T follicular helper cell (primary cell): ENCODE measurements at regions not wholly inside any gene's neighbourhood (a gene's known extent, or its start where the extent isn't known, plus 50 kb on each side); places are given as distances from the start of the nearest gene placed in this dataset.
"Not testable (repeated sequence)": the region's sequence is repeated elsewhere in the genome, so short reads cannot be mapped to it uniquely, and the experiment has no call there.

Experiments
- DNase-seq: peaks from one replicate; pipeline ENCODE4 v3.0.0-alpha.2; 2020; ENCODE audit warnings: low read depth

DNA sequence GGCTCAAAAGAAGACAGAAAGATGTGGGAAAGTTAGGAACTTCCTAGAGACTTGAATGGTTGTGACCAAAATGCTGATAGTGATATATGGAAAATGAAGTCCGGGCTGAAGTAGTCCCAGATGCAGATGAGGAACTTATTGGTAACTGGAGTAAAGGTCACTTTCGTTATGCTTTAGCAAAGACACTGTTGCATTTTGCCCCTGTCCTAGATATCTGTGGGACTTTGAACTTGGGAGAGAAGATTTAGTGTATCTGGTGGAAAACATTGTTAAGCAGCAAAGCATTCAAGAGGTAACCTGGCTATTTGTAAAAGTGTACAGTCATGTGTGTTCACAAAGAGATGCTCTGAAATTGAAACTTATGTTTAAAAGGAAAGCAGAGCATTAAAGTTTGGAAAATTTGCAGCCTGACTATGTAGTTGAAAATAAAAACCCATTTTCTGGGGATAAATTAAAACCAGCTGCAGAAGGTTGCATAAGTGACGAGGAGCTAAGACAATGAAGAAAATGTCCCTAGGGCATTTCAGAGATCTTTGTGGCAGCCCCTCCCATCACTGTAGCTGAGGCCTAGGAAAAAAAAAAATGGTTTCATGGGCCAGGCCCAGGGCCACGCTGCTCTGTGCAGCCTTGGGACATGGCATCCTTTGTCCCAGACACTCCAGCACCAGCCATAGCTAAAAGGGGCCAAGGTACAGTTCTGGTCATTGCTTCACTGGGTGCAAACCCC lies 1692.2 kb downstream of the HACE1 start:
- DNase-seq, result no peak

DNA sequence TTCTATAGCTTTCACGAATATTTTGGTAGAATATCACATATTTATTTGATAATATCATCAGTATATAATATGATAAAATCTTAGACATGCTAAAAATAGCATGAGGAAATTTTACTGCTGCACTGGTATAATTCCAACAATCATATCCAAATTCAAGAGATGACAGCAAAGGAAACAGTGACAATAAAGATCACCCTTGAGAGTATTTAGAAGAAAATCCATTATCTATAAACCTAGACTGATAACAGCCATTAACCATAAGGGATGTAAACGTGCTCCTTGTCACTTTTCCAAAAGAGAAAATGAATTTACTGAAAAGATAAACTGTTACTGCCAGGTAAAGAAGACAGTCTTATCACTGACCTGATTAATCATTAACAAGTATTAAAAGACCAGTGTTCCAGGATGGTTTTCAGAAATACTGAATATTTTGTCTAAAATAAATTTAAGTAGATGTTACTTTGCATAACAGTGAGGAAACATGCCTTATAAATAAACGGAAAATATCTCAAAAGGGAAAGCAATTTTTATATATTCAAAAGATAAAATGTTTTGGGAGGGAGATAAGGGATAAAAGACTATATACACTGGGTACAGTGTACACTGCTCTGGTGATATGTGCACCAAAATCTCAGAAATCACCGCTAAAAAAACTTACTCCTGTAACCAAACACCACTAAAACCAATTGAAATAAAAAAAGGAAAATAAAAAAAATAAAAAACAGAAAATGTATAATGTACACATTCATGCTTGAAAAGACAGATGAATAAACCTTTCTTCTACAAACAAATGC lies 1704.7 kb downstream of the HACE1 start:
- no peak for DNase-seq

GRCh38 chr6:103153016-103153415 lies 1706.7 kb downstream of the HACE1 start:
- DNase-seq, result no peak

- no peak for DNase-seq
These were observed 1716.8 kb downstream of the HACE1 start for GRCh38 chr6:103142902-103143301.

GRCh38 chr6:103140308-103141027 lies 1719.3 kb downstream of the HACE1 start:
- DNase-seq, result no peak

DNA sequence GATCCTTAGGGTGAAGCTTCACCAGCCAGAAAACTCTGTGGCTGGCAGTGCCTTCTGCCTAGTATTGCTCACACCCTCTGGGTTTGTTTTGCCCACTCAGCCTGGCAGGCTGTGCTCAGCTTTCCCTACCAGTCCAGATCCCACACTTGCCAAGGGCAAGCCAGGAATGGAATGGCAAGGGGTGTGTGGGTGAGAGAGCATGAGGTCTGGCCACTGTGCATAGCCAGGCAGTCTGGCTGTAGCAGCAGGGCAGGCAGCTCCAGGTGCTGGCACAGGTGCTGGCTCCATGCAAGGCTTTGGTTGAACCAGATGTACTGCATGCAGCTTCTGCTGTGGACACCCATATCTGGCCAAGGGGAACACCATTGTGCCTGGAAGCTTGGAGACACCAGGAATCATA lies 1720.3 kb downstream of the HACE1 start:
- DNase-seq, result no peak

- no peak for DNase-seq
These were observed 1731.0 kb downstream of the GRIK2 start for GRCh38 chr6:103124471-103124870.

DNA sequence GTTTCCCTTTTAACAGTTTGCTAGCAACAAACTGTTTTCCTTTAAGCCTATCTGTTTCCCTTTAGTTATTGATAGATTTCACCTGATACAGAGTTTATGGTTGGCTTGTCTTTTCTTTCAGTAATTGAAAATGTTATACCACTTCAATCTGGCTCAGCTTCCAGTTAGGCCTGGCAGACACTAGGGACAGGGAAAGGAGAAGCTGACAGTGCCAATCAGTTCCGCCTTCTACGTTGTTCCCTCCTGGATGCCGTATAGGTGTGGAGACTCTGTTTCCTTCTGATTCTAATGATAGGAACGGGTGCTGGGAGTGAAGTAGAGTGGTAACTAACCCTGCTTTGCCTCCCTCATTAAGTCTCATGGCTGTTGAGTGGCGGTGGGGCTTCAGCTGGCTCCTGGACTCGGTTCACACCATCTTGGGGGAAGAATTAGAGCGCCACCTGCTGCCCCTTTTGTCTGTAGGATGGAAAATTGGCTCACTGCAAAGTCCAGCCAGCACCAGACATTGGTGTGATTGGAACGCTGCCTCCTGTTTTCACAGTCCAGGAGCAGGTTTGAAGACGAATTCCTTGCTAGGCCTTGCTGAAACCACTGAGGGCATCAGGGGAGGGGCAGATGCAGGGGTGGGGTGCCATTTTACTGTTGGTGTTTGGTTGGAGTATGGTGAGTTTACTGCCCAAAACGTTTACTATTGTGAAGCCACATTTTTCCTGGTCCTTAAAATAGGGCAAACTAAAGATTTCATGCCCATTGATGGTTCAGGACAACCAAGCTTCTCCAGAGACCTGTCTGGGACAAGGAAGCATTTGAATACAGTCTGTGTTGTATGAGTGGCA lies 1729.5 kb downstream of the GRIK2 start:
- no peak for DNase-seq

- DNase-seq, result no peak
These were observed 1725.5 kb downstream of the GRIK2 start for GRCh38 chr6:103119056-103119455.

GRCh38 chr6:103114582-103114981 lies 1721.1 kb downstream of the GRIK2 start:
- DNase-seq, result no peak

DNA sequence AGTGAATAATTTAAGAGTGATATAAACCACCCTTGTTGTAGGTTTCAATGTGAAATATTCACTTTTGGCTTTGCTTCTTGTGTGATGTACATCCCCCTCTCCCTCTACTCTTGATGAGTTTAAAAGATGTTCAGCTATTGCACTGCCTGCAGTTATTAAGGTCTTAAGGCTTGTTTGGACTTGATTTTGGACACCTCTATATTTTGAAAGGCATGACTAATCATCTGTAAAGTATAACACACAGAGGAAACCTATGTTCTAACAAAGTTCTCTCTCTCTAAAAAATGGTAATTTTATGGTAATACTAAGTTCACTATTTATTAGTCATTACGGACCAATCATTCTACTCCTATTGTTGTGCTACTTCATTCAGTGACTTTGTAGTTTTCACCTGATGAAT lies 1719.9 kb downstream of the GRIK2 start:
- no peak for DNase-seq

DNA sequence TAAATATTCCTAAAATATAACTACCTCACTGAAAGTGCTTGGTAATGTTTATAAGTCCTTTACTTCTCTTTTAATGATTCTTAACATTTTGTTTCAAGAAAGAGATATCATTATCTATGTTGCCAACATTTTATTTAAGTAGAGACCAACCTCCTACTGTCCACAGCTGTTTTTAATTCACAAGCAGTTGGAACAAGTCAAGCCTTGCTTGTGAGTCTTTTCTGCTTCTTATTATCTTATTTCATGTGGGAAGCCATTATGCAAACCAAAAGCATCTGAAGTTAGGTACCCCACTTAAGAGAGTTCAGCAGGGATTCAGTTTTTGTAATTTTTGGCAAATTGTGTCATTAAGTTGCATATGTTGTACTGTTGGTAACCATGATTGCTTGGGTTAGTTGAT lies 1714.5 kb downstream of the GRIK2 start:
- no peak for DNase-seq

GRCh38 chr6:103105686-103106085 lies 1712.2 kb downstream of the GRIK2 start:
- no peak for DNase-seq

- DNase-seq, result no peak
These were observed 1707.8 kb downstream of the GRIK2 start for GRCh38 chr6:103101267-103101666.

DNA sequence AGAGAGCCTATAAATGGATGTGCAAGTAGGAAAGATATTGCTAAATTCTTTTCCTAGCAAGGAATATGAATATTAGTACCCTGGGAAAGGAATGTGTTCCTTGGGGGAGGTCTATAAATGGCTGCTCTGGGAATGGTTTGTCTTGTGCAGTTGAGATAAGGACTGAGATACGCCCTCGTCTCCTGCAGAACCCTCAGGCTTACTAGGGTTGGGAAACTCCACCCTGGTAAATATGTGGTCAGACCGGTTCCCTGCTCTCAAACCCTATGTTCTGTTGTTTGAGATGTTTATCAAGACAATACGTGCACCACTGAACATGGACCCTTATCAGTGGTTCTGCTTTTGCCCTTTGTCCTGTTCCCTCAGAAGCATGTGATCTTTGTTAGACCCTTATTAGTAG lies 1698.9 kb downstream of the GRIK2 start:
- DNase-seq, result not testable (repeated sequence)

DNA sequence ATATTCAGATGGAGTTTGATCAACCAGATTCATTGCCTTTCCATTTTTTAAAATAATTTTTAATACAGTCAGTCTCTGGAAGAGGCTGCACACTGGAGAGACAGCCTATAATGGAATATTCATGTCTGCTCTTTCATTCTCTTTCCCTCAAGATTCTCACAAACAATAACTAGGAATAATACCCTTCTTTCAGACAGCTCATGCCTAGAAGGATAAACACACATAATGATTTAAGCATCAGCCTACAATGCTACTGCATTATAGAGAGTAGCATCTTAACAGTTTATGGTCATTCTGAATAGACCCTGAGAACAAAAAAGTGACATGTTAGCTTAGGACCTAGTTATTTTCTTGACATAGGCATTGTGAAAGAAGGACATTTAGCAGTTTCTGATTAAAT lies 1692.3 kb downstream of the GRIK2 start:
- DNase-seq, result no peak

DNA sequence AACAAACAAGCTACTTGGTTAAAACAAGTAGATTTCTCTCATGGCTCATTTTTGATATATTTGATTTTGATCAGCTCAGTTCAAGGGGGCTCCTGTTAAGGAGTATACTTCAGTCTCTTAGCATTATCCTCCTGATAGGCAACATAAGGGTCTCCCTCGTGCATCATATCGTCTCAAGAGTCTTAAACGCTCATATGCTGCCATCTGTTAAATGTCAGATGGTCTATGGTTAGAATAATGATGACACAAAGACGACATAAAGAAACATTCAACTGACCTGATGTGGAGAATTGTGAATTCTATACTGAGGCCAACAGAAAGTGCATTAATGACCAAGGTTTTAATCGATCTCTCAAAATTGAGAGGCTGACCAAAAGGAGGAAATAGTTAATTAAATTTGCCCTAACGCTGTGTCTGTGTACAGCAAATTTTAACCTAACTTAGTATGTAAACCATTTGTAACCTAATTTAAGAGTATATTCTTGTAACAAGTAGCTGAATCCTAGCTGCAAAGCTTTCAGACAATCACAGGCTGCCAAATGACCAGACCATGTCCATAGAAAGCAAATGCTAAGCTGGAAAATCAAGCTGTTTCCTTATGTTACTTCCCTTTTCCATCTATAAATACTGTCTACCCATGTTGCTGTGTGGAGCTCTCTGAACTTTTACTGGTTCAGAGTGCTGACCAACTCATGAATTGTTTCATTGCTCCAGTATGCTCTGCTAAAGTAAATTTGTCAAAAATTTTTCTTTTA lies 1688.5 kb downstream of the GRIK2 start:
- no peak for DNase-seq

GRCh38 chr6:103081126-103081525 lies 1687.6 kb downstream of the GRIK2 start:
- no peak for DNase-seq

- no peak for DNase-seq
These were observed 1687.0 kb downstream of the GRIK2 start for GRCh38 chr6:103080497-103080896.

DNA sequence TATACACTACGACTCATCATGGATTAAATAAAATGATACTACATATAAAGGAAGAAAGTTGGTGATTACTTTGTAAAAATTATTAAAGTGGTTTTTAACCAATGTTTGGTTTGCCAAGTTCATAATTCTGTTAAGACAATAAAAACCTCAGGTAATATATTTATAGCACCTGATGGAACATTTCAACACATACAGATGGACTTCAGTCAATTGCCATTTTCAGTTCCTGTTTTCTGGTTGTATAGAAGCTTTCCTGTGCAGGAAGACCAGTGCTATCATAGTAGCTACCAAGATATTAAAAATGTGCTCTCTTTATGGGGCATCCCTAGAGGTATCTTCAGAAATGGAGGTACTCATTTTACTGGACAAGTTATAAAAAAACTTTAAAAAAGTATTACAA lies 1686.4 kb downstream of the GRIK2 start:
- no peak for DNase-seq

DNA sequence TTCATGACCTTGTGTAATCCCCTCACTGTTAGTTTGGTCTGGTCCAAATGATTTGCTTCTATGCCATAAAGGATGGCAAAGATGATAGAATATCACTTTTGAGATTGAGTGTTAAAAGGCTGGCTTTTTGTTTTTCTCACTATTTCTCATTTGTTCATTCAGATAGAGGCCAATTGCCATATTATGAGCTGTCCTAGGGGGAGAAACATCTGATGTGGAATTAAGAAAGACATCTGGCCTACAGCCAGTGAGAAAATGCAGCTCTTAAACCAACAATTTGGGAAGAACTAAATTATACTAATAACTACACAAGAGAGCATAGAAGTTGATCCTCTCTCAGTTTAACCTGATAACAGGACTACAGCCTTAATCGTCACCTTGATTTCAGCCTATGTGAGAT lies 1668.6 kb downstream of the GRIK2 start:
- DNase-seq, result no peak
